Panc1 (cell line): ENCODE measurements at regions not wholly inside any gene's neighbourhood (a gene's known extent, or its start where the extent isn't known, plus 50 kb on each side); places are given as distances from the start of the nearest gene placed in this dataset.

Experiments used
- POLR2AphosphoS5 ChIP-seq: IDR thresholded peaks from 2 replicates; pipeline ENCODE4 v1.6.1; 2012; ENCODE audit warnings: mild to moderate bottlenecking, low read depth, low read length, moderate library complexity
- SIN3A ChIP-seq: IDR thresholded peaks from 2 replicates; pipeline ENCODE4 v1.6.1; 2012; ENCODE audit warnings: low read depth, mild to moderate bottlenecking, low read length, moderate library complexity, borderline replicate concordance; ENCODE audit not compliant: insufficient read depth
- TF ChIP-seq, protein P1 (sequence below): fragments of 450-650 bp; IDR thresholded peaks from 2 replicates; pipeline ENCODE4 v1.5.1; 2017; ENCODE audit warnings: mild to moderate bottlenecking
- TF ChIP-seq, protein P2 (sequence below), 2 experiments: IDR thresholded peaks; 2 replicates each; pipeline ENCODE4 v1.6.1; 2011 to 2012; ENCODE audit warnings: low read depth in 2 of 2, control low read depth in 1 of 2, low read length in 1 of 2, mild to moderate bottlenecking in 1 of 2, moderate library complexity in 1 of 2; ENCODE audit not compliant: insufficient read depth in 1 of 2

DNA sequence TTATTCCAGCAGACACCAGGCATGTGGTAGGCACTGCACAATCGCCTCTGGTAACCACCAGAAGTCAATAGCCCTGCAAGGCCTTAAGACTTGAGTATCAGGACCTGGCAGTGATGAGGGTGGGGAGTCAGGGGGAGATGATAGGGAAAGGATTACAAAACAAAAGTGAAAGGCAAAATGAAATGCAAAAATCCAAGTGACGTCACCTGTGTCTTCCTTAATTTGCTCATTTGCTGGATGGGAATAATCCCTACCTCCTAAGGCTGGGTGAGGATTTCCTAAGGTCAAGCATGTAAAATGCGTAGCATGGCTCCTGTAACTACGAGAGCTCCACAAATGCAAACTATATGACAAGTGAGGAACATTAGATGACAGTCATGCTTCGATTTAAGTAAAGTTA lies 58.4 kb downstream of the FOXI1 start:
- TF ChIP-seq, protein P1, sequence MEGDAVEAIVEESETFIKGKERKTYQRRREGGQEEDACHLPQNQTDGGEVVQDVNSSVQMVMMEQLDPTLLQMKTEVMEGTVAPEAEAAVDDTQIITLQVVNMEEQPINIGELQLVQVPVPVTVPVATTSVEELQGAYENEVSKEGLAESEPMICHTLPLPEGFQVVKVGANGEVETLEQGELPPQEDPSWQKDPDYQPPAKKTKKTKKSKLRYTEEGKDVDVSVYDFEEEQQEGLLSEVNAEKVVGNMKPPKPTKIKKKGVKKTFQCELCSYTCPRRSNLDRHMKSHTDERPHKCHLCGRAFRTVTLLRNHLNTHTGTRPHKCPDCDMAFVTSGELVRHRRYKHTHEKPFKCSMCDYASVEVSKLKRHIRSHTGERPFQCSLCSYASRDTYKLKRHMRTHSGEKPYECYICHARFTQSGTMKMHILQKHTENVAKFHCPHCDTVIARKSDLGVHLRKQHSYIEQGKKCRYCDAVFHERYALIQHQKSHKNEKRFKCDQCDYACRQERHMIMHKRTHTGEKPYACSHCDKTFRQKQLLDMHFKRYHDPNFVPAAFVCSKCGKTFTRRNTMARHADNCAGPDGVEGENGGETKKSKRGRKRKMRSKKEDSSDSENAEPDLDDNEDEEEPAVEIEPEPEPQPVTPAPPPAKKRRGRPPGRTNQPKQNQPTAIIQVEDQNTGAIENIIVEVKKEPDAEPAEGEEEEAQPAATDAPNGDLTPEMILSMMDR, result no peak
- TF ChIP-seq POLR2AphosphoS5, result no peak
- TF ChIP-seq, protein P2, sequence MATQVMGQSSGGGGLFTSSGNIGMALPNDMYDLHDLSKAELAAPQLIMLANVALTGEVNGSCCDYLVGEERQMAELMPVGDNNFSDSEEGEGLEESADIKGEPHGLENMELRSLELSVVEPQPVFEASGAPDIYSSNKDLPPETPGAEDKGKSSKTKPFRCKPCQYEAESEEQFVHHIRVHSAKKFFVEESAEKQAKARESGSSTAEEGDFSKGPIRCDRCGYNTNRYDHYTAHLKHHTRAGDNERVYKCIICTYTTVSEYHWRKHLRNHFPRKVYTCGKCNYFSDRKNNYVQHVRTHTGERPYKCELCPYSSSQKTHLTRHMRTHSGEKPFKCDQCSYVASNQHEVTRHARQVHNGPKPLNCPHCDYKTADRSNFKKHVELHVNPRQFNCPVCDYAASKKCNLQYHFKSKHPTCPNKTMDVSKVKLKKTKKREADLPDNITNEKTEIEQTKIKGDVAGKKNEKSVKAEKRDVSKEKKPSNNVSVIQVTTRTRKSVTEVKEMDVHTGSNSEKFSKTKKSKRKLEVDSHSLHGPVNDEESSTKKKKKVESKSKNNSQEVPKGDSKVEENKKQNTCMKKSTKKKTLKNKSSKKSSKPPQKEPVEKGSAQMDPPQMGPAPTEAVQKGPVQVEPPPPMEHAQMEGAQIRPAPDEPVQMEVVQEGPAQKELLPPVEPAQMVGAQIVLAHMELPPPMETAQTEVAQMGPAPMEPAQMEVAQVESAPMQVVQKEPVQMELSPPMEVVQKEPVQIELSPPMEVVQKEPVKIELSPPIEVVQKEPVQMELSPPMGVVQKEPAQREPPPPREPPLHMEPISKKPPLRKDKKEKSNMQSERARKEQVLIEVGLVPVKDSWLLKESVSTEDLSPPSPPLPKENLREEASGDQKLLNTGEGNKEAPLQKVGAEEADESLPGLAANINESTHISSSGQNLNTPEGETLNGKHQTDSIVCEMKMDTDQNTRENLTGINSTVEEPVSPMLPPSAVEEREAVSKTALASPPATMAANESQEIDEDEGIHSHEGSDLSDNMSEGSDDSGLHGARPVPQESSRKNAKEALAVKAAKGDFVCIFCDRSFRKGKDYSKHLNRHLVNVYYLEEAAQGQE (IDR thresholded peaks at IDR 0.05; ENCODE audit: insufficient read depth in 1 of 2, low read depth in 2 of 2, low read length in 1 of 2), result no peak
- TF ChIP-seq SIN3A, result no peak
